GM13976 (cell line): ENCODE measurements at regions not wholly inside any gene's neighbourhood (a gene's known extent, or its start where the extent isn't known, plus 50 kb on each side); places are given as distances from the start of the nearest gene placed in this dataset.

Source experiments
- DNase-seq: peaks from one replicate; pipeline ENCODE4 v3.0.0; 2012; ENCODE audit warnings: low spot score
- CTCF ChIP-seq: IDR thresholded peaks from 2 replicates; pipeline ENCODE4 v1.5.1; 2012; ENCODE audit warnings: borderline replicate concordance, mild to moderate bottlenecking; ENCODE audit not compliant: insufficient read depth; ENCODE audit errors: extremely low read depth, missing control alignments, control extremely low read depth
- in situ Hi-C: fragments of 300-500 bp; cut with MboI; formaldehyde crosslinking; loops from one replicate; pipeline ENCODE4 v1.12.0; 2022; ENCODE audit warnings: low sequenced_read_pairs, mixed read lengths, inconsistent platforms; ENCODE audit not compliant: unreplicated experiment

- no peak for DNase-seq
- TF ChIP-seq CTCF: no peak
- in situ Hi-C loops: no loop called here
Measured at GRCh38 chr12:13277293-13277692, 80.8 kb downstream of the EMP1 start.

GRCh38 chr12:13275241-13276085 lies 78.9 kb downstream of the EMP1 start:
- DNase-seq: no peak
- TF ChIP-seq CTCF: no peak
- in situ Hi-C loops: no loop called here

GRCh38 chr12:13273850-13274249 lies 77.3 kb downstream of the EMP1 start:
- in situ Hi-C loops: no loop called here
- no peak for TF ChIP-seq CTCF
- no peak for DNase-seq

- no peak for DNase-seq
- in situ Hi-C loops: no loop called here
- TF ChIP-seq CTCF: no peak
Measured at GRCh38 chr12:13273097-13273496, 76.6 kb downstream of the EMP1 start.

- in situ Hi-C loops: no loop called here
- no peak for DNase-seq
- TF ChIP-seq CTCF: no peak
Measured at GRCh38 chr12:13270817-13271216, 74.3 kb downstream of the EMP1 start.
